IMR-90 (cell line): ENCODE measurements at regions not wholly inside any gene's neighbourhood (a gene's known extent, or its start where the extent isn't known, plus 50 kb on each side); places are given as distances from the start of the nearest gene placed in this dataset.

ENCODE experiments used
- ATAC-seq: fragments of 200-7000 bp; cut with Tn5 transposase; 2 replicates; pipeline ENCODE4 v1.9.1; 2020; ENCODE audit warnings: low read depth, mild to moderate bottlenecking, moderate library complexity
- BruUV-seq: library from RNA; stranded (reverse); fragments of 400-500 nt; replicated peaks from 2 replicates; lab custom pipeline; 2021; lab: Mats Ljungman, UMichigan
- CTCF ChIA-PET: fragments of 300-600 bp; formaldehyde crosslinking; extraction: SDS; loops from one replicate; lab custom pipeline; 2021; ENCODE audit warnings: antibody characterized with exemption; lab: Yijun Ruan, JAX
- POLR2A ChIA-PET: fragments of 300-600 bp; sonication (Branson Sonifier 250); formaldehyde crosslinking; loops from one replicate; lab custom pipeline; 2022; ENCODE audit warnings: antibody characterized with exemption; ENCODE audit not compliant: unreplicated experiment; lab: Charles Lee
- DNase-seq: peaks from one replicate; pipeline ENCODE4 v3.0.0; 2013
- H2AFZ ChIP-seq: replicated peaks from 2 replicates; pipeline ENCODE3; 2013; ENCODE audit warnings: low read length, mild to moderate bottlenecking; ENCODE audit not compliant: poor library complexity
- H2AK5ac ChIP-seq: 2 replicates; pipeline ENCODE4 v1.6.1; 2013; ENCODE audit warnings: low read depth, low read length, inconsistent platforms
- H2AK9ac ChIP-seq: replicated peaks from 2 replicates; pipeline ENCODE3; 2013; ENCODE audit warnings: mild to moderate bottlenecking, low read depth, low read length, moderate library complexity; ENCODE audit not compliant: poor library complexity
- H2BK120ac ChIP-seq: 2 replicates; pipeline ENCODE4 v1.6.1; 2013; ENCODE audit warnings: low read depth, low read length, inconsistent platforms
- H2BK15ac ChIP-seq: 3 replicates; pipeline ENCODE4 v1.6.1; 2013; ENCODE audit warnings: low read depth, low read length, inconsistent platforms
- H2BK20ac ChIP-seq: 2 replicates; pipeline ENCODE4 v1.6.1; 2013; ENCODE audit warnings: low read depth, mild to moderate bottlenecking, inconsistent platforms, low read length, moderate library complexity
- H2BK5ac ChIP-seq: 2 replicates; pipeline ENCODE4 v1.6.1; 2013; ENCODE audit warnings: mild to moderate bottlenecking, low read depth, low read length, inconsistent platforms; ENCODE audit not compliant: poor library complexity, severe bottlenecking
- H3K14ac ChIP-seq: replicated peaks from 2 replicates; pipeline ENCODE4 v1.6.1; 2013; ENCODE audit warnings: low read depth, low read length, inconsistent platforms
- H3K18ac ChIP-seq: 2 replicates; pipeline ENCODE4 v1.6.1; 2013; ENCODE audit warnings: low read depth, low read length, control low read depth
- H3K23ac ChIP-seq: 2 replicates; pipeline ENCODE4 v1.6.1; 2013; ENCODE audit warnings: low read depth, low read length, inconsistent platforms
- H3K27ac ChIP-seq: 2 replicates; pipeline ENCODE4 v1.5.1; 2013; ENCODE audit warnings: mild to moderate bottlenecking, control low read depth, low read length; ENCODE audit not compliant: insufficient read depth
- H3K27me3 ChIP-seq: 2 replicates; pipeline ENCODE4 v1.6.1; 2013; ENCODE audit warnings: low read length; ENCODE audit not compliant: control insufficient read depth, insufficient read depth
- H3K36me3 ChIP-seq: 2 replicates; pipeline ENCODE4 v1.6.1; 2013; ENCODE audit warnings: low read length, mixed read lengths; ENCODE audit not compliant: control insufficient read depth, insufficient read depth
- H3K4ac ChIP-seq: 2 replicates; pipeline ENCODE4 v1.6.1; 2013; ENCODE audit warnings: low read depth, low read length, inconsistent platforms
- H3K4me1 ChIP-seq: 2 replicates; pipeline ENCODE4 v1.6.1; 2013; ENCODE audit warnings: low read length, mixed read lengths; ENCODE audit not compliant: control insufficient read depth, insufficient read depth
- H3K4me2 ChIP-seq: 2 replicates; pipeline ENCODE4 v1.6.1; 2013; ENCODE audit warnings: low read depth, mild to moderate bottlenecking, control low read depth, low read length, moderate library complexity
- H3K4me3 ChIP-seq: 2 replicates; pipeline ENCODE4 v1.5.1; 2013; ENCODE audit warnings: low read depth, mild to moderate bottlenecking, control low read depth, low read length, moderate library complexity; ENCODE audit not compliant: insufficient read depth
- H3K56ac ChIP-seq: 2 replicates; pipeline ENCODE4 v1.6.1; 2013; ENCODE audit warnings: low read length, inconsistent platforms; ENCODE audit not compliant: insufficient read depth; ENCODE audit errors: extremely low read depth
- H3K79me1 ChIP-seq, 2 experiments: 2 replicates each; pipeline ENCODE4 v1.6.1; 2013; ENCODE audit warnings: low read length in 2 of 2, inconsistent platforms in 1 of 2, low read depth in 1 of 2
- H3K9ac ChIP-seq: 2 replicates; pipeline ENCODE4 v1.6.1; 2013; ENCODE audit warnings: low read depth, low read length, control low read depth
- H3K9me1 ChIP-seq: 2 replicates; pipeline ENCODE4 v1.6.1; 2013; ENCODE audit warnings: low read length, inconsistent platforms; ENCODE audit not compliant: insufficient read depth
- H3K9me3 ChIP-seq: 2 replicates; pipeline ENCODE4 v1.6.1; 2013; ENCODE audit warnings: low read length; ENCODE audit not compliant: control insufficient read depth, insufficient read depth
- H4K20me1 ChIP-seq: 2 replicates; pipeline ENCODE4 v1.6.1; 2013; ENCODE audit warnings: low read length, inconsistent platforms; ENCODE audit not compliant: insufficient read depth
- H4K5ac ChIP-seq: 2 replicates; pipeline ENCODE4 v1.6.1; 2013; ENCODE audit warnings: mild to moderate bottlenecking, low read depth, low read length, control low read depth
- H4K8ac ChIP-seq, 2 experiments: 2 replicates each; pipeline ENCODE4 v1.6.1; 2013; ENCODE audit warnings: low read depth in 2 of 2, low read length in 2 of 2, control low read depth in 1 of 2, inconsistent platforms in 1 of 2
- H4K91ac ChIP-seq: 2 replicates; pipeline ENCODE4 v1.6.1; 2013; ENCODE audit warnings: low read depth, low read length, inconsistent platforms; ENCODE audit not compliant: insufficient read depth
- BHLHE40 ChIP-seq: fragments of 150-350 bp; IDR thresholded peaks from 2 replicates; pipeline ENCODE4 v1.6.1; 2016; ENCODE audit warnings: mild to moderate bottlenecking, low read depth, low read length
- CEBPB ChIP-seq: IDR thresholded peaks from 2 replicates; pipeline ENCODE4 v1.6.1; 2012; ENCODE audit warnings: low read depth, low read length, improper control_type of control experiment
- CHD1 ChIP-seq: IDR thresholded peaks from 2 replicates; pipeline ENCODE4 v1.6.1; 2012; ENCODE audit warnings: low read depth, low read length, improper control_type of control experiment
- FOS ChIP-seq: fragments of 150-350 bp; IDR thresholded peaks from 2 replicates; pipeline ENCODE4 v1.6.1; 2016; ENCODE audit warnings: low read depth, low read length
- MAZ ChIP-seq: IDR thresholded peaks from 2 replicates; pipeline ENCODE4 v1.6.1; 2012; ENCODE audit warnings: low read depth, mild to moderate bottlenecking, low read length, improper control_type of control experiment, moderate library complexity, borderline replicate concordance
- MXI1 ChIP-seq: IDR thresholded peaks from 2 replicates; pipeline ENCODE4 v1.6.1; 2012; ENCODE audit warnings: low read depth, mild to moderate bottlenecking, low read length, moderate library complexity, borderline replicate concordance
- POLR2A ChIP-seq: IDR thresholded peaks from 2 replicates; pipeline ENCODE4 v1.6.1; 2012; ENCODE audit warnings: mild to moderate bottlenecking, low read depth, low read length
- RAD21 ChIP-seq: IDR thresholded peaks from 2 replicates; pipeline ENCODE4 v1.6.1; 2012; ENCODE audit warnings: low read length, improper control_type of control experiment
- RCOR1 ChIP-seq: IDR thresholded peaks from 2 replicates; pipeline ENCODE4 v1.6.1; 2012; ENCODE audit warnings: mild to moderate bottlenecking, low read length, improper control_type of control experiment; ENCODE audit not compliant: insufficient replicate concordance
- SMC3 ChIP-seq: fragments of 150-350 bp; IDR thresholded peaks from 2 replicates; pipeline ENCODE4 v1.6.1; 2016; ENCODE audit warnings: low read depth, mild to moderate bottlenecking, antibody characterized with exemption, low read length, moderate library complexity
- WGBS, 2 experiments: methylation state at CpG; one replicate each; pipeline versions ENCODE4 v1.1.5 to v1.1.7; 2013; ENCODE audit warnings: missing lambda C conversion rate in 2 of 2; ENCODE audit not compliant: insufficient read length in 1 of 2; ENCODE audit errors: extremely low coverage in 2 of 2; 5-methylcytosine and 5-hydroxymethylcytosine counted together
- dilution Hi-C: fragments of 300-500 bp; cut with HindIII; formaldehyde crosslinking; loops from one replicate; pipeline ENCODE4 v1.14.3; 2018; ENCODE audit warnings: low sequenced_read_pairs; ENCODE audit not compliant: unreplicated experiment
- in situ Hi-C: fragments of 300-500 bp; cut with MboI; formaldehyde crosslinking; loops from 3 replicates; pipeline ENCODE4 v1.14.3; 2019; ENCODE audit warnings: low sequenced_read_pairs, inconsistent platforms, mixed read lengths
- intact Hi-C: fragments of 100-400 bp; cut with micrococcal nuclease; formaldehyde crosslinking; loops from 2 replicates; pipeline ENCODE4 v1.10.0; 2022
- TF ChIP-seq, protein P1 (sequence below): conservative IDR thresholded peaks from 2 replicates; pipeline ENCODE4 v1.5.1; 2012; ENCODE audit warnings: mild to moderate bottlenecking, low read depth, low read length, improper control_type of control experiment
- TF ChIP-seq, protein P2 (sequence below): fragments of 150-350 bp; IDR thresholded peaks from 2 replicates; pipeline ENCODE4 v1.6.1; 2017; ENCODE audit warnings: mild to moderate bottlenecking, antibody characterized with exemption, low read length, low read depth

DNA sequence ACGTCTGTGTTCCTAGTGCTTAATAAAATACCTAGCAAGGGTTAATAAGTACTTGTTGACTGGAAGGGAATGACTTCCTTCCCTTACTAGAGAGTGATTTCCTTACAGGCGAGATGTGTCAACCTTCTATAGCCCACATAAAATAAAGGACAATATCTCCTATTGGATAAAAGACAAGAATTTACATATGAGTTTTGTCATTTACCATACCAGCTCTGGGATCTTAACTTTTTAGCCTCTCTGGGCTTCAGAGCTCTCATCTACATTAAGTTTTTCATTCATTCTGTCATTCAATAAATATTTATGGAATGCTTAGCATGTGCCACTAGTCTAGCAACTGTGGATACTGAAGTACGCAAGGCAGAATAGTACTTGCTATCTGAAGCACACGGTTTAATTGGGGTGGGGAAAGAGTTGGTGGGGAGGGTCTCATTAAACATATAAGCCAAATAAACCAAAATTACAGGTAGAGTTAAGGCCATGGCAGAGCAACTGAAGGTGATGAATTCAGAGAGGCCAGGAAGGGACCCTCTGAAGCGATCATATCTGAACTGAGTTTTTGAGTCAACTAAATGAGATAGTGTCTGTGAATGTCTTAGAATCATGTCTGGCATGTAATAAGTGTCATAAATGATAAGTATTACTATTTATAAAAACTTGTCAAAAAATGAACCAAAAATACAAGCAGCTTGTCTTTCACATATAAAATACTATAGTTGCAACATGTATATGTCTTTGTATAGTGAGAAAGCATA lies 91.6 kb upstream of the BMP2K start:
- POLR2A ChIA-PET: no interaction called here
- H3K4me3 ChIP-seq: no peak overlapping the region
- BruUV-seq: no TSS peak
- H4K8ac ChIP-seq: peak overlapping the region in 1 of 2 experiments; percentile 85; a peak in 2 of 4 replicates
- in situ Hi-C loops: no loop called here
- intact Hi-C loops: no loop called here
- CTCF ChIA-PET: no interaction called here
- no peak overlapping the region for H3K18ac ChIP-seq
- peak overlapping the region; percentile 43; the same call in 1 of the 2 replicates for H3K4me2 ChIP-seq
- no peaks in the 10 kb centered on the region for H3K27me3 ChIP-seq
- H3K9ac ChIP-seq: no peak overlapping the region
- no peak overlapping the region for H2AK9ac ChIP-seq
- peak overlapping the region; percentile 81 for H3K14ac ChIP-seq
- DNase-seq: peak; percentile 55
- TF ChIP-seq, protein P1, sequence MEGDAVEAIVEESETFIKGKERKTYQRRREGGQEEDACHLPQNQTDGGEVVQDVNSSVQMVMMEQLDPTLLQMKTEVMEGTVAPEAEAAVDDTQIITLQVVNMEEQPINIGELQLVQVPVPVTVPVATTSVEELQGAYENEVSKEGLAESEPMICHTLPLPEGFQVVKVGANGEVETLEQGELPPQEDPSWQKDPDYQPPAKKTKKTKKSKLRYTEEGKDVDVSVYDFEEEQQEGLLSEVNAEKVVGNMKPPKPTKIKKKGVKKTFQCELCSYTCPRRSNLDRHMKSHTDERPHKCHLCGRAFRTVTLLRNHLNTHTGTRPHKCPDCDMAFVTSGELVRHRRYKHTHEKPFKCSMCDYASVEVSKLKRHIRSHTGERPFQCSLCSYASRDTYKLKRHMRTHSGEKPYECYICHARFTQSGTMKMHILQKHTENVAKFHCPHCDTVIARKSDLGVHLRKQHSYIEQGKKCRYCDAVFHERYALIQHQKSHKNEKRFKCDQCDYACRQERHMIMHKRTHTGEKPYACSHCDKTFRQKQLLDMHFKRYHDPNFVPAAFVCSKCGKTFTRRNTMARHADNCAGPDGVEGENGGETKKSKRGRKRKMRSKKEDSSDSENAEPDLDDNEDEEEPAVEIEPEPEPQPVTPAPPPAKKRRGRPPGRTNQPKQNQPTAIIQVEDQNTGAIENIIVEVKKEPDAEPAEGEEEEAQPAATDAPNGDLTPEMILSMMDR: no peak
- no peak for TF ChIP-seq RAD21
- no peak for TF ChIP-seq MXI1
- TF ChIP-seq MAZ: no peak
- TF ChIP-seq SMC3: no peak
- TF ChIP-seq FOS: no peak
- TF ChIP-seq CEBPB: no peak
- no peak for TF ChIP-seq POLR2A
- TF ChIP-seq RCOR1: no peak
- no peak for TF ChIP-seq BHLHE40
- TF ChIP-seq, protein P2, sequence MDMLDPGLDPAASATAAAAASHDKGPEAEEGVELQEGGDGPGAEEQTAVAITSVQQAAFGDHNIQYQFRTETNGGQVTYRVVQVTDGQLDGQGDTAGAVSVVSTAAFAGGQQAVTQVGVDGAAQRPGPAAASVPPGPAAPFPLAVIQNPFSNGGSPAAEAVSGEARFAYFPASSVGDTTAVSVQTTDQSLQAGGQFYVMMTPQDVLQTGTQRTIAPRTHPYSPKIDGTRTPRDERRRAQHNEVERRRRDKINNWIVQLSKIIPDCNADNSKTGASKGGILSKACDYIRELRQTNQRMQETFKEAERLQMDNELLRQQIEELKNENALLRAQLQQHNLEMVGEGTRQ: no peak
- TF ChIP-seq CHD1: no peak
- H2BK120ac ChIP-seq: peak overlapping the region; percentile 89
- H4K20me1 ChIP-seq: no peaks in the 10 kb centered on the region
- H3K79me1 ChIP-seq: no peaks in the 10 kb centered on the region
- dilution Hi-C loops: no loop called here
- H3K4me1 ChIP-seq: no peaks in the 10 kb centered on the region
- peak; percentile 88 for ATAC-seq
- H3K23ac ChIP-seq: peak overlapping the region; percentile 67; the same call in 1 of the 2 replicates
- H2AK5ac ChIP-seq: 0 out of 2 replicates have a peak overlapping the region, but pooled peaks have one; percentile 9
- no peak overlapping the region for H4K5ac ChIP-seq
- H3K4ac ChIP-seq: peak overlapping the region; percentile 73
- no peak overlapping the region for H3K27ac ChIP-seq
- no peaks in the 10 kb centered on the region for H3K9me1 ChIP-seq
- H2BK5ac ChIP-seq: no peak overlapping the region
- H2BK15ac ChIP-seq: peak overlapping the region; percentile 87; the same call in 2 of the 3 replicates
- peak overlapping the region; percentile 54; the same call in 1 of the 2 replicates for H3K56ac ChIP-seq
- H4K91ac ChIP-seq: no peak overlapping the region; the same call in 1 of the 2 replicates
- no CpG with 5 or more reads among the region's 5 CpGs for WGBS, 2 experiments
- no peaks in the 10 kb centered on the region for H3K36me3 ChIP-seq
- H3K9me3 ChIP-seq: no peaks in the 10 kb centered on the region
- peak overlapping the region; percentile 53 for H2AFZ ChIP-seq
- peak overlapping the region; percentile 87 for H2BK20ac ChIP-seq
